ENCODE measurements at regions not wholly inside any gene's neighbourhood (a gene's known extent, or its start where the extent isn't known, plus 50 kb on each side); places are given as distances from the start of the nearest gene placed in this dataset.

DNA sequence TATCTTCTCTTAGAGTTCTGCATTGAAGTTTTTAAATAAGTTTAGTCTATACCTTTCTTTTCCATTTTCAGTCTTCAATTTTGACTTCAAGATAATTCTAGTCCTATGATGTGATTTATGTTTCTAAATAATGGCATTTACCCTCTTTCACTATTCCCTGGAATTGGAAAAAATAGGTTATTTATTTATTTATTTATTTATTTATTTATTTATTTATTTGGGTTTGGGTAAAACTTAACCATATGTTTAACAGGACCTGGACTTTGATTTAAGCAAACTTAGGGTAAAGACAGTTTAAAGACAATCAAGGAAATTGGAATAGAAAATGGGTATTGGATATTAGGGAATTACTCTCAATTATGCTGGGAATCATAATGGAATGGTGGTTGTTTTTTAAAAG is 182.1 kb downstream of the RPIA start:
- TF ChIP-seq, protein P1, sequence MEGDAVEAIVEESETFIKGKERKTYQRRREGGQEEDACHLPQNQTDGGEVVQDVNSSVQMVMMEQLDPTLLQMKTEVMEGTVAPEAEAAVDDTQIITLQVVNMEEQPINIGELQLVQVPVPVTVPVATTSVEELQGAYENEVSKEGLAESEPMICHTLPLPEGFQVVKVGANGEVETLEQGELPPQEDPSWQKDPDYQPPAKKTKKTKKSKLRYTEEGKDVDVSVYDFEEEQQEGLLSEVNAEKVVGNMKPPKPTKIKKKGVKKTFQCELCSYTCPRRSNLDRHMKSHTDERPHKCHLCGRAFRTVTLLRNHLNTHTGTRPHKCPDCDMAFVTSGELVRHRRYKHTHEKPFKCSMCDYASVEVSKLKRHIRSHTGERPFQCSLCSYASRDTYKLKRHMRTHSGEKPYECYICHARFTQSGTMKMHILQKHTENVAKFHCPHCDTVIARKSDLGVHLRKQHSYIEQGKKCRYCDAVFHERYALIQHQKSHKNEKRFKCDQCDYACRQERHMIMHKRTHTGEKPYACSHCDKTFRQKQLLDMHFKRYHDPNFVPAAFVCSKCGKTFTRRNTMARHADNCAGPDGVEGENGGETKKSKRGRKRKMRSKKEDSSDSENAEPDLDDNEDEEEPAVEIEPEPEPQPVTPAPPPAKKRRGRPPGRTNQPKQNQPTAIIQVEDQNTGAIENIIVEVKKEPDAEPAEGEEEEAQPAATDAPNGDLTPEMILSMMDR (IDR thresholded peaks at IDR 0.05; ENCODE audit: low read depth, low read length, poor library complexity, severe bottlenecking), result no peak
- no peak for TF ChIP-seq EZH2phosphoT487 (IDR thresholded peaks at IDR 0.05; ENCODE audit: borderline replicate concordance, low read length)

All from DOHH2 (cell line).